T-helper 1 cell treated with Interleukin-12 subunit alpha and Interleukin-12 subunit beta and Interleukin-4 antibody, amounts not matched to agents 30 μg/mL and 1 μg/mL, for 36 hours (primary cell): ENCODE measurements at regions not wholly inside any gene's neighbourhood (a gene's known extent, or its start where the extent isn't known, plus 50 kb on each side); places are given as distances from the start of the nearest gene placed in this dataset.
"Not testable (repeated sequence)": the region's sequence is repeated elsewhere in the genome, so short reads cannot be mapped to it uniquely, and the experiment has no call there.

Experiments used
- H3K27ac Mint-ChIP-seq: one replicate; pipeline ENCODE4 v1.8.0; 2021; ENCODE audit warnings: mild to moderate bottlenecking, mixed read lengths
- H3K27me3 Mint-ChIP-seq: one replicate; pipeline ENCODE4 v1.8.0; 2021; ENCODE audit warnings: low read depth, mixed read lengths
- H3K36me3 Mint-ChIP-seq: one replicate; pipeline ENCODE4 v1.8.0; 2021; ENCODE audit warnings: low read depth, mixed read lengths
- H3K4me1 Mint-ChIP-seq: one replicate; pipeline ENCODE4 v1.8.0; 2021; ENCODE audit warnings: low read depth, mixed read lengths
- H3K4me3 Mint-ChIP-seq: one replicate; pipeline ENCODE4 v1.8.0; 2021; ENCODE audit warnings: mild to moderate bottlenecking, moderate library complexity, mixed read lengths
- H3K9me3 Mint-ChIP-seq: one replicate; pipeline ENCODE4 v1.8.0; 2021; ENCODE audit warnings: mixed read lengths

GRCh38 chr5:155661859-155662258 lies 648.3 kb downstream of the KIF4B start:
- Mint-ChIP-seq H3K27me3 (no peaks in the 10 kb centered on the region), H3K9me3 (no peaks in the 10 kb centered on the region), H3K4me3 (no peak overlapping the region), H3K27ac (no peak overlapping the region), H3K36me3 (no peaks in the 10 kb centered on the region), H3K4me1 (no peaks in the 10 kb centered on the region)

DNA sequence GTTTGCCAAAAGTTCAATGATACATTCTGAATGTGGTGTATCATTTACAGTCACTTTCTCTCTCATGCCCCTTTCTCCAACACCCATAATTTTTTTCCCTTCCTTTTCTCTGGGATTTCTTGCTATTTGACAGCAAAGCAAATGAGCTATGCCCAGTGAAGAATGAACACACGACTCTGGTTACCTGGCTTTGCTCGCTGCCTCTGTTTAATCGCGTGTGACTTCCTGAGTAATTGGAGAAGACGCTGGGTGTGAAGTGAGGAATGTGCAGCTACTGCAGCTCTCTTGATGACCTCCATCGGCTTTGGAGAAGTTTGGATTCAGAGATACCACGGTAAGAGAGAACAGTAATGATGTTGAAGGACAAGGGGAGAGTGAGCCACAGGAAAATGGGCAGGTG lies 651.8 kb downstream of the KIF4B start:
- Mint-ChIP-seq H3K9me3 (no peaks in the 10 kb centered on the region), H3K27me3 (no peaks in the 10 kb centered on the region), H3K4me3 (no peak overlapping the region), H3K36me3 (no peaks in the 10 kb centered on the region), H3K4me1 (no peaks in the 10 kb centered on the region), H3K27ac (no peak overlapping the region)

DNA sequence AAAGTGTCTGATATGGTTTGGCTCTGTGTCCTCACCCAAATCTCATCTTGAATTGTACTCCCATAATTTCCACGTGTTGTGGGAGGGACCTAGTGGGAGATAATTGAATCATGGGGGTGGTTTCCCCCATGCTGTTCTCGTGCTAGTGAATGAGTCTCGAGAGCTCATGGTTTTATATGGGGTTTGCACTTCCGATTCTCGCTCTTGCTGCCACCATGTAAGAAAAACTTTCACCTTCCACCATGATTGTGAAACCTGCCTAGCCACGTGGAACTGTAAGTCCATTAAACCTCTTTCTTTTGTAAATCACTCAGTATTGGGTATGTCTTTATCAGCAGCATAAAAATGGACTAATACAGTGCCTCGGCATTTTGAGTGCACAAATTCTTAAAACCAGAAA lies 655.0 kb upstream of the SGCD start:
- not testable (repeated sequence) for H3K27ac Mint-ChIP-seq, H3K36me3 Mint-ChIP-seq, H3K4me1 Mint-ChIP-seq, H3K9me3 Mint-ChIP-seq, H3K27me3 Mint-ChIP-seq, H3K4me3 Mint-ChIP-seq

- Mint-ChIP-seq H3K9me3 (no peaks in the 10 kb centered on the region), H3K4me1 (no peaks in the 10 kb centered on the region), H3K27ac (no peak overlapping the region), H3K27me3 (no peaks in the 10 kb centered on the region), H3K4me3 (no peak overlapping the region), H3K36me3 (no peaks in the 10 kb centered on the region)
Measured at GRCh38 chr5:155676967-155677366, 650.0 kb upstream of the SGCD start.

- Mint-ChIP-seq H3K27me3 (no peaks in the 10 kb centered on the region), H3K4me3 (no peak overlapping the region), H3K9me3 (no peaks in the 10 kb centered on the region), H3K4me1 (no peaks in the 10 kb centered on the region), H3K27ac (no peak overlapping the region), H3K36me3 (no peaks in the 10 kb centered on the region)
Measured at GRCh38 chr5:155678371-155678770, 648.6 kb upstream of the SGCD start.

- no peak overlapping the region for H3K27ac Mint-ChIP-seq
- H3K4me1 Mint-ChIP-seq, result no peaks in the 10 kb centered on the region
- no peak overlapping the region for H3K4me3 Mint-ChIP-seq
- H3K9me3 Mint-ChIP-seq, result no peaks in the 10 kb centered on the region
- no peaks in the 10 kb centered on the region for H3K36me3 Mint-ChIP-seq
- H3K27me3 Mint-ChIP-seq, result no peaks in the 10 kb centered on the region
Measured at GRCh38 chr5:155679530-155679929, 647.4 kb upstream of the SGCD start.

DNA sequence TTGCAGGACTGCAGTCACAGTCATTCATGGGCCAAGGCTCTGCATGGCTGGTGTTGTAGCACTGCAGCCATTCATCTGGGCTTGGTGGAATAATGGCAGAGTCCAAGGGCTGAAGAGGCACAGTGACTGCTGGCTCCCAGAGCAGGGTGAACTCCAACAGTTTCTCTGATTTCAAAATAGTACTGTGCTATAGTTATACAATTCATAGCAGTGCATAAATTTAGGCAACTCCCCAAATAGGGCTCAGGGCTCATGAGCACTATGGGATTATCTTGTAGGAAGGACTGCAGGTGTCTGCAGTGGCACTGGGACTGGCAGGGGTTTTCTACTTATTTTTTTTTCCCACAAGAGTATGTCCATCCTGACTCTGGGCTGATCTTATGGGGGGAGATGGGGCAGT lies 642.5 kb upstream of the SGCD start:
- Mint-ChIP-seq H3K9me3 (no peaks in the 10 kb centered on the region), H3K4me1 (no peaks in the 10 kb centered on the region), H3K36me3 (no peaks in the 10 kb centered on the region), H3K27ac (no peak overlapping the region), H3K27me3 (no peaks in the 10 kb centered on the region), H3K4me3 (no peak overlapping the region)

DNA sequence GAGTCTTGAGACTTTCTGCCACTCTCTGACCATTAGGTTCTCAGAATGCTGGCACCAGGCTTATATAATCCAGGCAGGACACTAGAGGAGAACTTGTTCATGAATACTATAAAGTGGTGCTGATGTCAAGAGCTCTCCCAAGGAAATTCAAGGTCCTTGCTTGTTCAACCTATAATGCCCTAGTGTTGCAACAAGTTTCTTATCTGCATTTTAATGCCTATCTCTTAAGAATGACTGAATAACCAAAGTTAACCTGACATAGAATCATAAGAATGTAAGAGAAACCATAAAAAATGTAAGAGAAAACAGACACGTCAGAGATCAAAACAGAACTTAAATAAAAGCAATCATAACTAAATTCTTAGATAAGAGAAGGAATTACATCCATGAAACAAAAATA lies 640.8 kb upstream of the SGCD start:
- Mint-ChIP-seq H3K4me3 (no peak overlapping the region), H3K27ac (no peak overlapping the region), H3K27me3 (no peaks in the 10 kb centered on the region), H3K9me3 (no peaks in the 10 kb centered on the region), H3K36me3 (no peaks in the 10 kb centered on the region), H3K4me1 (no peaks in the 10 kb centered on the region)

- no peak overlapping the region for H3K4me3 Mint-ChIP-seq
- H3K36me3 Mint-ChIP-seq, result no peaks in the 10 kb centered on the region
Measured at GRCh38 chr5:155689406-155689805, 637.6 kb upstream of the SGCD start.

GRCh38 chr5:155696362-155696761 lies 630.6 kb upstream of the SGCD start:
- Mint-ChIP-seq H3K4me3 (no peak overlapping the region), H3K27me3 (no peaks in the 10 kb centered on the region), H3K9me3 (no peaks in the 10 kb centered on the region), H3K36me3 (no peaks in the 10 kb centered on the region), H3K4me1 (no peaks in the 10 kb centered on the region), H3K27ac (no peak overlapping the region)

More at GRCh38 chr5:155689406-155689805, 637.6 kb upstream of the SGCD start:
- no peaks in the 10 kb centered on the region for H3K27me3 Mint-ChIP-seq
- H3K27ac Mint-ChIP-seq, result no peak overlapping the region
- no peaks in the 10 kb centered on the region for H3K4me1 Mint-ChIP-seq
- H3K9me3 Mint-ChIP-seq, result no peaks in the 10 kb centered on the region

DNA sequence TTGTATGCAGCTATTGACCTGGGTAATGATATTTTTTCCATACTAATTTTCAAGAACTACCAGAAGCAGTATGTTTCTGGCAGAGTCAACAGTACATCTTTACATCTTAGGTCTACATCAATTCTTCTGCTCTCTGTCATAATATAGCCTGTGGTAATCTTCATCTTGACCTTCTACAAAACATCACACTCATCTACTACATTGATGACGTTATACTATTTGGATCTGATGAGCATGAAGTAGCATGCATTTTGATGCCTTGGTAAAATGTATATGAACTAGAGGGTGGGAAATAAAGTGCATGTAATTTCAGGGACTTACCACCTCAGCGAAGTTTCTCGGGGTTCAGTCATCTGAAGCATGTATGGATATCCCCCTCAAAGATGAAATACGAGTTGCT lies 629.7 kb upstream of the SGCD start:
- Mint-ChIP-seq H3K4me3 (no peak overlapping the region), H3K9me3 (no peaks in the 10 kb centered on the region), H3K4me1 (no peaks in the 10 kb centered on the region), H3K27ac (no peak overlapping the region), H3K27me3 (no peaks in the 10 kb centered on the region), H3K36me3 (no peaks in the 10 kb centered on the region)

DNA sequence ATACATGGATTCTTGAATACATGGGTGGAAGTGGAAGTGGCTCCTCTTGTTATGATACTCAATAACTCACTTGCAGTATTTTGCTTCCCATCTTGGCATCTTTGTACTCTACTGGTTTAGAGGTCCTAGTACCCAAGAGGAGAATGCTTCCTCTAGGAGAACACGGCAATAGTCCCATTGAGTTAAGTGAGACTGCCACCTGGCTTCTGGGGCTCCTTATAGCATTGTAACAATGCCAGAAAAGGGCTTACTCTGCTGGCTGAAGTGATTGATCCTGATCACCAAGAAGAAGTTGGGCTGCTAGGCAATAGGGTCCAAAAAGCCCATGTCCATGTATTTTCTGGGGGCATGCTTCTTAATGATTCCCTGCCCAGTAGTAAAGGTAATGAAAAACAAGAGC lies 627.6 kb upstream of the SGCD start:
- Mint-ChIP-seq H3K4me3 (no peak overlapping the region), H3K27me3 (no peaks in the 10 kb centered on the region), H3K9me3 (no peaks in the 10 kb centered on the region), H3K27ac (no peak overlapping the region), H3K4me1 (no peaks in the 10 kb centered on the region), H3K36me3 (no peaks in the 10 kb centered on the region)

DNA sequence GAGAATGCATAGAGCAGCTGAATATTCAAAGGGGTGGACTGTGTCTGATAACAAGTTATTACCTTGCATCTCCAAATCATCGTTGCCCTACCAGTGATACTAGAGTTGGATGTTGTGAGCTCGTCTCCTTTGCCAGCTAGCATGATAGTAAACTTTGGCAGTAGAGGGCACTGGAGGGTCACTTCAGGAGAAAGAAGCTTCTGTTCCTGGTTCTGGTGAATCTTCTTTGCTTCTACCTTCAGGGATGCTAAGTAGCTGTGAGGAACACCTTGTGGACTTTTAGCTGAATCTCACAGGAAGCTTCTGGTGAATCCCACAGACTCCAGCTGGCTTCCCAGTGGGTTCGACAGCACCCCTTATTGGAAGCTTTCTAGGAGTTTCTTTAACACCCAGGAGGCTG lies 626.6 kb upstream of the SGCD start:
- no peak overlapping the region for H3K27ac Mint-ChIP-seq
- H3K27me3 Mint-ChIP-seq, result no peaks in the 10 kb centered on the region
- H3K9me3 Mint-ChIP-seq, result no peaks in the 10 kb centered on the region
- no peaks in the 10 kb centered on the region for H3K4me1 Mint-ChIP-seq
- no peaks in the 10 kb centered on the region for H3K36me3 Mint-ChIP-seq
- H3K4me3 Mint-ChIP-seq, result no peak overlapping the region

DNA sequence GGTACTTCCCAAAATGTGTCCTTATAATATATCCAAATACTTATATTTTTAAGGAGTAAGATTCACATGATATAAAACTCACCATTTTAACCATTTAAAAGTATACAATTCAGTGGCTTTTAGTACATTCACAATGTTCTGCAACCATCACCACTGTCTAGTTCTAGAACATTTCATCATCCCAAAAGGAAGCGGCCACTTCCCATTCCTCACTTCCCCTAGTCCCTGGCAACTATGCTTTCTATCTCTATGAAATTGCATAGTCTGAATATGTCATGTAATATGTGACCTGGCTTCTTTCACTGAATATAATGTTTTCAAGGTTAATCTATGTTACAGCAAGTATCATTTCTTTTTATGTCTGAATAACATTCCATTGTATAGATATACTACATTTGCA lies 615.1 kb upstream of the SGCD start:
- Mint-ChIP-seq H3K4me1 (no peaks in the 10 kb centered on the region), H3K9me3 (no peaks in the 10 kb centered on the region), H3K27ac (no peak overlapping the region), H3K36me3 (no peaks in the 10 kb centered on the region), H3K27me3 (no peaks in the 10 kb centered on the region), H3K4me3 (no peak overlapping the region)

GRCh38 chr5:155714435-155714834 lies 612.5 kb upstream of the SGCD start:
- H3K27me3 Mint-ChIP-seq, H3K27ac Mint-ChIP-seq, H3K36me3 Mint-ChIP-seq, H3K4me3 Mint-ChIP-seq, H3K4me1 Mint-ChIP-seq, H3K9me3 Mint-ChIP-seq: not testable (repeated sequence)

DNA sequence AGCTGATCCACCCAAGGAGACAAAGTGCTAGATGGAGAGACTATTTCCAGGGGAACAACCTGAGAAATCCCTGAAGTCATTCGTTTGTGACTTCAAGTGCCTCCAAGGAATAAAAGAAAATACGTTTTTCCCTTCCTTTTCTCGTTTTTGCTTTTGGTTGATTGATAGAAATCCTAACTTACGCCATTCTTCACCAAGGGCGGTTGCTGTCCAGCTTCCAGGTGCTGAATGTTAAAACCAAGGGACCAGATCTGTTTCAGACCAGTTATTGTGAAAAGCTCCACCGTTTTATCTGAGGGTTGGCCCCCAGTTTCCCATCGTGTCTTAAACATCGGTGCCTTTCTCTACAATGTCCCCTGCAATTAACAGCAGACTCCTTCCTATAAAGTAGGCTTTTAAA lies 600.7 kb upstream of the SGCD start:
- Mint-ChIP-seq H3K27ac (no peak overlapping the region), H3K27me3 (peaks cover 44% of the 10 kb centered on the region), H3K36me3 (no peaks in the 10 kb centered on the region), H3K4me3 (no peak overlapping the region), H3K4me1 (no peaks in the 10 kb centered on the region), H3K9me3 (no peaks in the 10 kb centered on the region)
